ENCODE measurements at regions not wholly inside any gene's neighbourhood (a gene's known extent, or its start where the extent isn't known, plus 50 kb on each side); places are given as distances from the start of the nearest gene placed in this dataset.

DNA sequence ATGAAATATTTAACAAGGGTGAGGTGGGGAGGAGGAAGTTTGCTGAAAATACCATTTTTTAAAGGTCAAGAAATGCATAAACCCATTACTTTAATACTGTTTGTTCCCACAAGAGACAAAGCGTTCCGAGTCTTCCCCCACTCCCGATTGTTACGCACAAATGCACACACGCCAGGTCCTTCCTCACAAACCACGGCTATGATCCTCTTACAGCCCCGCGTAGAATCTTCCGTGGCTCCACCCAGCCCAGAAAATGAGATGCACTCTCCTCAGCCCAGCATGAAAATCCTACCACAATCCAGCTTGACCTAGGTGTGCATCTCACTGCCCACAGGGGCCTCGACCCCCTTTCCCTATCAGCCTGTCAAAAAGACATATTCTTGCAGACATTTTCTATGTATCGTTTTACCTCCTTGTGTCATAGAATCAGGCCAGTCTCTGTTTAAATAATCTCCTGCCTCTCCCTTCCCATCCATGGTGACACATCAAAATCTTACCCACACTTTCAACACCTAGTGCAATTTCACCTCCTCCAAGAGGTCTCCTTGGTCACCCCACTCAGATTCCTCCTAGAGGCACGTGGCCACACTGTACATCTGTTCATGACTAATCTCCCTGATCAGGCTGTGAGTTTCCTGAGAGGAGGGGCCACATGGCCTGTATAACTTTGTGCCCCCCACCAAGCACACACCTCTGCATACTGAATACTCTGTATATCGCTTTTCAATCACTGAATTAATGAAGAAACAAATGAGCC is 491.0 kb upstream of the KLHL29 start:
- ChIA-PET POLR2A (no interaction called here), CTCF (no interaction called here)
- no peak for DNase-seq (ENCODE audit: low read depth, low spot score)
- Histone ChIP-seq H3K4me1 (ENCODE audit: control insufficient read depth, insufficient read depth, low read length) (no peaks in the 10 kb centered on the region), H3K4me3 (ENCODE audit: low read depth in 2 of 2, low read length in 2 of 2) (no peak overlapping the region), H3K27me3 (ENCODE audit: control insufficient read depth, insufficient read depth, low read length) (no peaks in the 10 kb centered on the region), H3K9me3 (ENCODE audit: control insufficient read depth, insufficient read depth, low read depth, low read length) (no peaks in the 10 kb centered on the region), H3K36me3 (ENCODE audit: control insufficient read depth, insufficient read depth, low read length) (no peaks in the 10 kb centered on the region), H3K27ac (ENCODE audit: low read length) (no peak overlapping the region)
- in situ Hi-C loops (cut with HindIII; ENCODE audit: low pct_unique_long_range_greater_than_20kb, low sequenced_read_pairs) (no loop called here), intact Hi-C loops (cut with micrococcal nuclease; ENCODE audit: unreplicated experiment) (no loop called here)
- TF ChIP-seq POLR2AphosphoS5 (IDR thresholded peaks at IDR 0.05; ENCODE audit: low read depth, low read length) (no peak), TCF7L2 (IDR thresholded peaks at IDR 0.05; ENCODE audit: low read depth, low read length) (no peak), SIN3A (IDR thresholded peaks at IDR 0.05; ENCODE audit: borderline replicate concordance, insufficient read depth, low read depth, low read length) (no peak)
- TF ChIP-seq, protein P1, sequence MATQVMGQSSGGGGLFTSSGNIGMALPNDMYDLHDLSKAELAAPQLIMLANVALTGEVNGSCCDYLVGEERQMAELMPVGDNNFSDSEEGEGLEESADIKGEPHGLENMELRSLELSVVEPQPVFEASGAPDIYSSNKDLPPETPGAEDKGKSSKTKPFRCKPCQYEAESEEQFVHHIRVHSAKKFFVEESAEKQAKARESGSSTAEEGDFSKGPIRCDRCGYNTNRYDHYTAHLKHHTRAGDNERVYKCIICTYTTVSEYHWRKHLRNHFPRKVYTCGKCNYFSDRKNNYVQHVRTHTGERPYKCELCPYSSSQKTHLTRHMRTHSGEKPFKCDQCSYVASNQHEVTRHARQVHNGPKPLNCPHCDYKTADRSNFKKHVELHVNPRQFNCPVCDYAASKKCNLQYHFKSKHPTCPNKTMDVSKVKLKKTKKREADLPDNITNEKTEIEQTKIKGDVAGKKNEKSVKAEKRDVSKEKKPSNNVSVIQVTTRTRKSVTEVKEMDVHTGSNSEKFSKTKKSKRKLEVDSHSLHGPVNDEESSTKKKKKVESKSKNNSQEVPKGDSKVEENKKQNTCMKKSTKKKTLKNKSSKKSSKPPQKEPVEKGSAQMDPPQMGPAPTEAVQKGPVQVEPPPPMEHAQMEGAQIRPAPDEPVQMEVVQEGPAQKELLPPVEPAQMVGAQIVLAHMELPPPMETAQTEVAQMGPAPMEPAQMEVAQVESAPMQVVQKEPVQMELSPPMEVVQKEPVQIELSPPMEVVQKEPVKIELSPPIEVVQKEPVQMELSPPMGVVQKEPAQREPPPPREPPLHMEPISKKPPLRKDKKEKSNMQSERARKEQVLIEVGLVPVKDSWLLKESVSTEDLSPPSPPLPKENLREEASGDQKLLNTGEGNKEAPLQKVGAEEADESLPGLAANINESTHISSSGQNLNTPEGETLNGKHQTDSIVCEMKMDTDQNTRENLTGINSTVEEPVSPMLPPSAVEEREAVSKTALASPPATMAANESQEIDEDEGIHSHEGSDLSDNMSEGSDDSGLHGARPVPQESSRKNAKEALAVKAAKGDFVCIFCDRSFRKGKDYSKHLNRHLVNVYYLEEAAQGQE (IDR thresholded peaks at IDR 0.05; ENCODE audit: insufficient read depth in 1 of 2, low read depth in 2 of 2, low read length in 1 of 2) = no peak
- TF ChIP-seq, protein P2, sequence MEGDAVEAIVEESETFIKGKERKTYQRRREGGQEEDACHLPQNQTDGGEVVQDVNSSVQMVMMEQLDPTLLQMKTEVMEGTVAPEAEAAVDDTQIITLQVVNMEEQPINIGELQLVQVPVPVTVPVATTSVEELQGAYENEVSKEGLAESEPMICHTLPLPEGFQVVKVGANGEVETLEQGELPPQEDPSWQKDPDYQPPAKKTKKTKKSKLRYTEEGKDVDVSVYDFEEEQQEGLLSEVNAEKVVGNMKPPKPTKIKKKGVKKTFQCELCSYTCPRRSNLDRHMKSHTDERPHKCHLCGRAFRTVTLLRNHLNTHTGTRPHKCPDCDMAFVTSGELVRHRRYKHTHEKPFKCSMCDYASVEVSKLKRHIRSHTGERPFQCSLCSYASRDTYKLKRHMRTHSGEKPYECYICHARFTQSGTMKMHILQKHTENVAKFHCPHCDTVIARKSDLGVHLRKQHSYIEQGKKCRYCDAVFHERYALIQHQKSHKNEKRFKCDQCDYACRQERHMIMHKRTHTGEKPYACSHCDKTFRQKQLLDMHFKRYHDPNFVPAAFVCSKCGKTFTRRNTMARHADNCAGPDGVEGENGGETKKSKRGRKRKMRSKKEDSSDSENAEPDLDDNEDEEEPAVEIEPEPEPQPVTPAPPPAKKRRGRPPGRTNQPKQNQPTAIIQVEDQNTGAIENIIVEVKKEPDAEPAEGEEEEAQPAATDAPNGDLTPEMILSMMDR (IDR thresholded peaks at IDR 0.05) = no peak
- no TSS peak for BruUV-seq (replicated peaks)
- no peak for ATAC-seq

DNA sequence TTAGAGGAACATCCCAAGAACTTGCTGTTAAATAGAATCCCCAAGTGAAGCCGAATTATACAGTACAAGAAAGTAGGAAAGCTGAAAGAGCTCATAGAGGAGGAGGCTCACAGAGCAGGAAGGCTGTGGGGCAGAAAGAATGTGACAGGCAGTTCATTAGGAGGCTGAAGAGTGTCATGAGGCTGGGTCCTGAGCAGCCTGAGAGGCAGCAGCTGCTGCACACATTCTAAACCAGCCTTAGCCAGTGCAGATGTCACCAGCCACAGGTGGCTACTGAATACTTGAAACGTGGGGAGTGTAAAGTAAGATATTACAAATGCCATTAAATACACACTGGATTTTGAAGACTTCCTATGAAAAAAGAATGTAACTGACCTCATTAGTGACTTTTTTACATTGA is 490.2 kb upstream of the KLHL29 start:
- intact Hi-C loops (cut with micrococcal nuclease; ENCODE audit: unreplicated experiment) = no loop called here
- no peaks in the 10 kb centered on the region for H3K4me1 ChIP-seq (ENCODE audit: control insufficient read depth, insufficient read depth, low read length)
- H3K9me3 ChIP-seq (ENCODE audit: control insufficient read depth, insufficient read depth, low read depth, low read length) = no peaks in the 10 kb centered on the region
- ATAC-seq = no peak
- H3K36me3 ChIP-seq (ENCODE audit: control insufficient read depth, insufficient read depth, low read length) = no peaks in the 10 kb centered on the region
- ChIA-PET POLR2A (no interaction called here), CTCF (no interaction called here)
- no peak overlapping the region for H3K27ac ChIP-seq (ENCODE audit: low read length)
- no peaks in the 10 kb centered on the region for H3K27me3 ChIP-seq (ENCODE audit: control insufficient read depth, insufficient read depth, low read length)
- no peak for TF ChIP-seq POLR2AphosphoS5 (IDR thresholded peaks at IDR 0.05; ENCODE audit: low read depth, low read length)
- TF ChIP-seq, protein P2 (IDR thresholded peaks at IDR 0.05) = no peak
- TF ChIP-seq, protein P1 (IDR thresholded peaks at IDR 0.05; ENCODE audit: insufficient read depth in 1 of 2, low read depth in 2 of 2, low read length in 1 of 2) = no peak
- TF ChIP-seq SIN3A (IDR thresholded peaks at IDR 0.05; ENCODE audit: borderline replicate concordance, insufficient read depth, low read depth, low read length) = no peak
- no peak for TF ChIP-seq TCF7L2 (IDR thresholded peaks at IDR 0.05; ENCODE audit: low read depth, low read length)
- H3K4me3 ChIP-seq (ENCODE audit: low read depth in 2 of 2, low read length in 2 of 2) = no peak overlapping the region
- DNase-seq (ENCODE audit: low read depth, low spot score) = no peak
- in situ Hi-C loops (cut with HindIII; ENCODE audit: low pct_unique_long_range_greater_than_20kb, low sequenced_read_pairs) = no loop called here
- BruUV-seq (replicated peaks) = no TSS peak

Data from Panc1 (cell line).